Activated CD4-positive, alpha-beta T cell treated with anti-CD3 and anti-CD28 coated beads for 4 hours (primary cell): ENCODE measurements at regions not wholly inside any gene's neighbourhood (a gene's known extent, or its start where the extent isn't known, plus 50 kb on each side); places are given as distances from the start of the nearest gene placed in this dataset.
"Not testable (repeated sequence)": the region's sequence is repeated elsewhere in the genome, so short reads cannot be mapped to it uniquely, and the experiment has no call there.

ENCODE experiments used
- DNase-seq, 2 donors: peaks; one replicate each; pipeline ENCODE4 v3.0.0-alpha.2; 2020

- DNase-seq: no peak
Observed at GRCh38 chr9:30511666-30512065, 1872.8 kb upstream of the ACO1 start.

GRCh38 chr9:30519166-30519565, 1865.3 kb upstream of the ACO1 start:
- DNase-seq: no peak

- no peak for DNase-seq
Observed at GRCh38 chr9:30519756-30520155, 1864.7 kb upstream of the ACO1 start.

- no peak for DNase-seq
Observed at GRCh38 chr9:30522061-30522460, 1862.4 kb upstream of the ACO1 start.

- no peak for DNase-seq
Observed at GRCh38 chr9:30522486-30522885, 1862.0 kb upstream of the ACO1 start.

- no peak for DNase-seq
Observed at GRCh38 chr9:30524311-30524710, 1860.1 kb upstream of the ACO1 start.

- no peak for DNase-seq
Observed at GRCh38 chr9:30534455-30534854, 1850.0 kb upstream of the ACO1 start.

- no peak for DNase-seq
Observed at GRCh38 chr9:30534896-30535295, 1849.5 kb upstream of the ACO1 start.

- no peak for DNase-seq
Observed at GRCh38 chr9:30536494-30536893, 1847.9 kb upstream of the ACO1 start.

GRCh38 chr9:30539696-30540095, 1844.7 kb upstream of the ACO1 start:
- not testable (repeated sequence) for DNase-seq

- DNase-seq: no peak
Observed at GRCh38 chr9:30574355-30575151, 1809.9 kb upstream of the ACO1 start.

- DNase-seq: no peak
Observed at GRCh38 chr9:30575218-30575617, 1809.2 kb upstream of the ACO1 start.

- DNase-seq: no peak
Observed at GRCh38 chr9:30575691-30576090, 1808.8 kb upstream of the ACO1 start.

- no peak for DNase-seq
Observed at GRCh38 chr9:30579810-30580209, 1804.6 kb upstream of the ACO1 start.

GRCh38 chr9:30582240-30582639, 1802.2 kb upstream of the ACO1 start:
- DNase-seq: no peak

GRCh38 chr9:30584559-30584958, 1799.9 kb upstream of the ACO1 start:
- no peak for DNase-seq

GRCh38 chr9:30591461-30591860, 1793.0 kb upstream of the ACO1 start:
- no peak for DNase-seq

GRCh38 chr9:30597608-30598007, 1786.8 kb upstream of the ACO1 start:
- DNase-seq: no peak

GRCh38 chr9:30605936-30606335, 1778.5 kb upstream of the ACO1 start:
- DNase-seq: no peak

GRCh38 chr9:30609713-30610112, 1774.7 kb upstream of the ACO1 start:
- no peak for DNase-seq

- DNase-seq: not testable (repeated sequence)
Observed at GRCh38 chr9:30616782-30617181, 1767.7 kb upstream of the ACO1 start.

- DNase-seq: no peak
Observed at GRCh38 chr9:30622561-30622960, 1761.9 kb upstream of the ACO1 start.

GRCh38 chr9:30628915-30629567, 1755.4 kb upstream of the ACO1 start:
- DNase-seq: no peak

- no peak for DNase-seq
Observed at GRCh38 chr9:30630459-30630858, 1754.0 kb upstream of the ACO1 start.

- not testable (repeated sequence) for DNase-seq
Observed at GRCh38 chr9:30646639-30647038, 1737.8 kb upstream of the ACO1 start.
